ENCODE measurements at regions not wholly inside any gene's neighbourhood (a gene's known extent, or its start where the extent isn't known, plus 50 kb on each side); places are given as distances from the start of the nearest gene placed in this dataset.
A peak's percentile ranks its signal among the peaks of the same experiment; 100 is the strongest.

DNA sequence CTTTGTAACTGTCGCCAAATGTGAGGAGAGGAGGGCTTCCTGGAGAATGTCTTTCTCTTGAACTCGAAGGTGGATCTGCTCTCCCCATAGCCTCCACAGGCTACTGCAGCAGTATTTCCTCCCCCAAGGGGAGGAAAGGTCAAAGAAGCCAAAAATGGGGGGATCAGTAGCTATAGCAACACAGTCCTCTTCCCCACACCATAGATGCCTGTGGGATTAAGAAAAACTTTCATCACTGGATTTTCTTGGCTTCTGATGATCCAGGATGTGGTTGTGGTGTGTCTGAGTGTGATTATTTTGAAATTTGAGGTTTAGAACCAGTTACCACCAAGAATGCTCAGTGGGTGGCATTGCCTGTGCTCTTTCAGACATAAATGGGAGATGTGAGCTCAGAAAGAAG lies 140.1 kb upstream of the SPACA1 start:
- no peak overlapping the region for H3K4me3 ChIP-seq
- H3K27ac ChIP-seq, result peak overlapping the region in 9 of 11 experiments; percentile 13 to 74 (median 62); a peak in 17 of 22 replicates
- peak overlapping the region in 4 of 11 experiments; percentile 23 to 36 (median 30); a peak in 5 of 22 replicates for H3K9ac ChIP-seq
- peaks cover 0 to 5% (median 0%) of the 10 kb centered on the region in 11 experiments; a peak in 1 of 22 replicates for H3K9me3 ChIP-seq (replicated peaks in 1 of 11)
- peaks cover 13 to 43% (median 34%) of the 10 kb centered on the region in 10 experiments for H3K4me1 ChIP-seq
- TF ChIP-seq Cebpa-rat (IDR thresholded peaks at IDR 0.05), result peak in 1 of 11 experiments; percentile 32; a peak in 1 of 22 replicates
- peak overlapping the region; percentile 48 to 75 (median 64); a peak in 21 of 22 replicates for H3K4me2 ChIP-seq
- H3K36me3 ChIP-seq, result no peaks in the 10 kb centered on the region
- no peaks in the 10 kb centered on the region for H3K27me3 ChIP-seq
- no peaks in the 10 kb centered on the region for H4K20me1 ChIP-seq

- no peak overlapping the region for H3K27ac ChIP-seq
- no peak overlapping the region for H3K9ac ChIP-seq
- no peak overlapping the region for H3K4me3 ChIP-seq
- H4K20me1 ChIP-seq, result no peaks in the 10 kb centered on the region
- H3K4me1 ChIP-seq, result peaks cover 13 to 43% (median 34%) of the 10 kb centered on the region in 10 experiments
- no peak for TF ChIP-seq Cebpa-rat (IDR thresholded peaks at IDR 0.05)
- peak overlapping the region in 3 of 11 experiments; percentile 7 to 27 (median 9); a peak in 4 of 22 replicates for H3K4me2 ChIP-seq
- no peaks in the 10 kb centered on the region for H3K27me3 ChIP-seq
- peaks cover 0 to 2% (median 0%) of the 10 kb centered on the region in 11 experiments; a peak in 1 of 22 replicates for H3K9me3 ChIP-seq (replicated peaks in 1 of 11)
- H3K36me3 ChIP-seq, result no peaks in the 10 kb centered on the region
Observed at GRCh38 chr6:87905101-87905641, 142.5 kb upstream of the SPACA1 start.

DNA sequence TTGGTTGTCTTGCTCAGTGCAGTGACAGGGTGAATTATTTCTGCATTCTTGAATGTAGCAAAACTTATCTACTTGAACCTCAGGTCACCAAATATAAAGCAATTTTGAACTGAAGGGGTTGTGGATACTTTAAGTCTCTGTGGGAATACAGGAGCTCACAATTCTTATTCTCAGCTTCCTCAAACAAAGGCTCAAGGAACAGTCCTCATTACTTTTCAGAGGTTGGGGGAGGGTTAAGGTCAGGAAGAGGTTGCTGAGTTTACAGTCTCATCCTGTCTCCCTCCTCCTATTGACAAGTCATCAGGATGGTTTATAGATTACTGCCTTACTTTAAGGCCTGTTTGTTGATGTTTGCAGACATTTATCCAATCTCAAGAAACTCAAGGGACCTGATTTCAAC lies 143.6 kb upstream of the SPACA1 start:
- no peak overlapping the region for H3K27ac ChIP-seq
- no peaks in the 10 kb centered on the region for H3K36me3 ChIP-seq
- no peak overlapping the region for H3K9ac ChIP-seq
- H3K9me3 ChIP-seq (replicated peaks in 1 of 11), result no peaks in the 10 kb centered on the region
- no peak overlapping the region for H3K4me3 ChIP-seq
- peak overlapping the region in 2 of 11 experiments; percentile 20 to 26; a peak in 1 of 22 replicates for H3K4me2 ChIP-seq
- no peaks in the 10 kb centered on the region for H3K27me3 ChIP-seq
- no peaks in the 10 kb centered on the region for H4K20me1 ChIP-seq
- no peak for TF ChIP-seq Cebpa-rat (IDR thresholded peaks at IDR 0.05)
- peaks cover 13 to 37% (median 30%) of the 10 kb centered on the region in 10 experiments for H3K4me1 ChIP-seq

DNA sequence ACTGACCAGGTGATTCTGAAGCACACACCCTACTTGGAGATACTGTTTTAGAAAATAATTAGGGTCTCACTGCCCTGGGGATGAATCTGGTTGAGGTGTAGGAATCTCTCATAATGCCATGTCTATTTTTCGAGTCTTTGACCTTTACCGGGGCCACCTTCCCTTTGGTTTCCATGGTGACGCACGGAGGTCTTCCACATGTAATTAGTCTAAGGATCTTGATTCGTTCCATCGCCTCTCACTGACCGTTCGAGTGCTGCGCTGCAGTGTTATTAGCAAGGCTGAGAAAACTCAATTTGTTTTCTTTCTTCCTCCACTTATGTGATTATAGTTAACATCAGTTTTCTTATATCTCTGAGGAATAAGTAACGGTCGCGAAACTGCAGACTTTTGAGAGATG lies 144.3 kb upstream of the SPACA1 start:
- no peak overlapping the region for H3K4me2 ChIP-seq
- no peaks in the 10 kb centered on the region for H3K36me3 ChIP-seq
- peaks cover 9 to 30% (median 23%) of the 10 kb centered on the region in 10 experiments for H3K4me1 ChIP-seq
- no peaks in the 10 kb centered on the region for H3K27me3 ChIP-seq
- H4K20me1 ChIP-seq, result no peaks in the 10 kb centered on the region
- no peak for TF ChIP-seq Cebpa-rat (IDR thresholded peaks at IDR 0.05)
- H3K9me3 ChIP-seq (replicated peaks in 1 of 11), result no peaks in the 10 kb centered on the region
- H3K4me3 ChIP-seq, result no peak overlapping the region
- no peak overlapping the region for H3K9ac ChIP-seq
- H3K27ac ChIP-seq, result no peak overlapping the region

- Histone ChIP-seq H3K4me2 (no peak overlapping the region), H3K4me3 (no peak overlapping the region), H3K4me1 (peaks cover 2 to 21% (median 13%) of the 10 kb centered on the region in 10 experiments), H4K20me1 (no peaks in the 10 kb centered on the region), H3K9ac (no peak overlapping the region), H3K27me3 (no peaks in the 10 kb centered on the region), H3K27ac (no peak overlapping the region), H3K36me3 (no peaks in the 10 kb centered on the region), H3K9me3 (replicated peaks in 1 of 11) (no peaks in the 10 kb centered on the region)
- no peak for TF ChIP-seq Cebpa-rat (IDR thresholded peaks at IDR 0.05)
Observed at GRCh38 chr6:87902383-87902782, 145.3 kb upstream of the SPACA1 start.

DNA sequence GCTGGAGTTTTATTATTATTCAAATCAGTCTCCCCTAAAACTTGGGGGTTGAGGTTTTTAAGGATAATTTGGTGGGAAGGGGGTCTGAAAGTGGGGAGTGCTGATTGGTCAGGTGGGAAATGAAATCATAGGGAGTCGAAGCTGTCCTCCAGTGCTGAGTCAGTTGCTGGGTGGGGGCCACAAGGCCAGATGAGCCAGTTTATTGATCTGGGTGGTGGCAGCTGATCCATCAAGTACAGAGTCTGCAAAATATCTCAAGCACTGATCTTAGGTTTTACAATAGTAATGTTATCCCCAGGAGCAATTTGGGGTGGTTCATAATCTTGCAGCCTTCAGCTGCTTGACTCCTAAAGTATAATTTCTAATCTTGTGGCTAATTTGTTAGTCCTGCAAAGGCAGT lies 146.0 kb upstream of the SPACA1 start:
- no peak overlapping the region for H3K9ac ChIP-seq
- no peaks in the 10 kb centered on the region for H4K20me1 ChIP-seq
- no peak overlapping the region for H3K27ac ChIP-seq
- H3K27me3 ChIP-seq, result no peaks in the 10 kb centered on the region
- no peaks in the 10 kb centered on the region for H3K36me3 ChIP-seq
- H3K4me2 ChIP-seq, result no peak overlapping the region
- H3K9me3 ChIP-seq (replicated peaks in 1 of 11), result no peaks in the 10 kb centered on the region
- no peak for TF ChIP-seq Cebpa-rat (IDR thresholded peaks at IDR 0.05)
- H3K4me3 ChIP-seq, result no peak overlapping the region
- peaks cover 0 to 13% (median 7%) of the 10 kb centered on the region in 10 experiments; a peak in 10 of 20 replicates for H3K4me1 ChIP-seq

GRCh38 chr6:87900160-87900698 lies 147.4 kb upstream of the SPACA1 start:
- TF ChIP-seq Cebpa-rat (IDR thresholded peaks at IDR 0.05), result no peak
- Histone ChIP-seq H4K20me1 (no peaks in the 10 kb centered on the region), H3K4me3 (no peak overlapping the region), H3K27ac (no peak overlapping the region), H3K4me1 (peaks cover 0 to 9% (median 4%) of the 10 kb centered on the region in 10 experiments; a peak in 8 of 20 replicates), H3K36me3 (no peaks in the 10 kb centered on the region), H3K9me3 (replicated peaks in 1 of 11) (no peaks in the 10 kb centered on the region), H3K9ac (no peak overlapping the region), H3K4me2 (no peak overlapping the region), H3K27me3 (no peaks in the 10 kb centered on the region)

DNA sequence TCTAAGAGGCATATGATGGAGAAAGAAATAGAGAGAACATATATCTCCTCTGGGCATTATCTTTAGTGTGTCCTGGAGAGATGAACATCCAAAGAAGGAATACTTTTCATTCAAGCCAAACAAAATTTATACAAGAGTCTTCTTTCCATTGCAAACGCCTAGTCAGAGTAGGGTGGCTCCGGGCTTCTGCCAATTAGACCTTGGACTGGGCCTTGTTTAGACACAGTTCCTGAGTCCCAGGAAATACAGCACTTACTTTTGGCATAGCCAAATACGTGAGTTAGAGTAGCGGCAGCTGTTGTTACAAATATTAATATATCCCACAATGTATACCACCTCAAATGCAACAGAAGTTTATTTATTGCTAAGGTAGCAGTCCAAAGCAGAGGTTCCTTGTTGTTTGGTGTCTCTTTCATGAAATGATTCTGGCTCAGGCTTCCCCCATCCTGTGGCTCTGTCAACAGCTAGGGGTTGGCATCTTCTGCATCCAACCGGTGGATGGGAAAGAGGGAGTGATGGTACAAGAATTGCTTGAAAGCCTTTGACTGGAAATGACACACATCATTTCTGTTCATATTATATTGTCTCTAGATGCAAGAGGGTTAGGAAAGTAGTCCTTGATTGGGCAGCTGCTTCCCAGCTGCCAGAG lies 148.0 kb upstream of the SPACA1 start:
- no peak for TF ChIP-seq Cebpa-rat (IDR thresholded peaks at IDR 0.05)

GRCh38 chr6:87897663-87898062 lies 150.0 kb upstream of the SPACA1 start:
- no peak overlapping the region for H3K4me3 ChIP-seq
- H3K9ac ChIP-seq, result no peak overlapping the region
- H3K4me1 ChIP-seq, result no peaks in the 10 kb centered on the region
- H3K27me3 ChIP-seq, result no peaks in the 10 kb centered on the region
- no peak overlapping the region for H3K27ac ChIP-seq
- H4K20me1 ChIP-seq, result no peaks in the 10 kb centered on the region
- no peaks in the 10 kb centered on the region for H3K9me3 ChIP-seq (replicated peaks in 1 of 11)
- H3K36me3 ChIP-seq, result no peaks in the 10 kb centered on the region
- no peak for TF ChIP-seq Cebpa-rat (IDR thresholded peaks at IDR 0.05)
- no peak overlapping the region for H3K4me2 ChIP-seq

More for the DNA sequence above, 148.0 kb upstream of the SPACA1 start:
- Histone ChIP-seq H3K9me3 (replicated peaks in 1 of 11) (no peaks in the 10 kb centered on the region), H3K4me2 (no peak overlapping the region), H3K27ac (no peak overlapping the region), H3K27me3 (no peaks in the 10 kb centered on the region), H3K4me3 (no peak overlapping the region), H3K4me1 (peaks cover 0 to 8% (median 0%) of the 10 kb centered on the region in 10 experiments; a peak in 5 of 20 replicates), H3K36me3 (no peaks in the 10 kb centered on the region), H4K20me1 (no peaks in the 10 kb centered on the region), H3K9ac (no peak overlapping the region)
